SK-N-MC (cell line): ENCODE measurements at regions not wholly inside any gene's neighbourhood (a gene's known extent, or its start where the extent isn't known, plus 50 kb on each side); places are given as distances from the start of the nearest gene placed in this dataset.

Source experiments
- EZH2 ChIP-seq: fragments of 200-600 bp; sonication (generic); IDR thresholded peaks from one replicate; pipeline ENCODE4 v1.6.1; 2017; ENCODE audit warnings: antibody characterized with exemption
- POLR2AphosphoS5 ChIP-seq: IDR thresholded peaks from 2 replicates; pipeline ENCODE4 v1.6.1; 2012; ENCODE audit warnings: mild to moderate bottlenecking, low read depth, low read length, borderline replicate concordance

- TF ChIP-seq POLR2AphosphoS5: no peak
- no peak for TF ChIP-seq EZH2
Observed at GRCh38 chr7:27412164-27412563, 169.6 kb downstream of the EVX1 start.
